Tibial nerve (tissue), 4 donors: ENCODE measurements at regions not wholly inside any gene's neighbourhood (a gene's known extent, or its start where the extent isn't known, plus 50 kb on each side); places are given as distances from the start of the nearest gene placed in this dataset.

Source experiments
- EP300 ChIP-seq, 2 donors: sonication (generic); formaldehyde crosslinking; IDR thresholded peaks; one replicate each; pipeline ENCODE4 v1.6.1; 2017; ENCODE audit warnings: antibody characterized with exemption in 2 of 2, mild to moderate bottlenecking in 1 of 2
- POLR2A ChIP-seq, 2 donors: fragments of 450-650 bp; IDR thresholded peaks; one replicate each; pipeline ENCODE4 v1.6.1; 2017; ENCODE audit warnings: antibody characterized with exemption in 2 of 2, mild to moderate bottlenecking in 2 of 2, moderate library complexity in 2 of 2
- TF ChIP-seq, protein P1 (sequence below), 5 experiments: fragments of 200-600 bp in 3 of 5; fragments of 450-650 bp in 2 of 5; sonication (generic) in 3 of 5; IDR thresholded peaks; one replicate each; pipeline ENCODE4 v1.5.1; 2016 to 2019; ENCODE audit warnings: antibody characterized with exemption in 5 of 5, mild to moderate bottlenecking in 3 of 5, moderate library complexity in 2 of 5

DNA sequence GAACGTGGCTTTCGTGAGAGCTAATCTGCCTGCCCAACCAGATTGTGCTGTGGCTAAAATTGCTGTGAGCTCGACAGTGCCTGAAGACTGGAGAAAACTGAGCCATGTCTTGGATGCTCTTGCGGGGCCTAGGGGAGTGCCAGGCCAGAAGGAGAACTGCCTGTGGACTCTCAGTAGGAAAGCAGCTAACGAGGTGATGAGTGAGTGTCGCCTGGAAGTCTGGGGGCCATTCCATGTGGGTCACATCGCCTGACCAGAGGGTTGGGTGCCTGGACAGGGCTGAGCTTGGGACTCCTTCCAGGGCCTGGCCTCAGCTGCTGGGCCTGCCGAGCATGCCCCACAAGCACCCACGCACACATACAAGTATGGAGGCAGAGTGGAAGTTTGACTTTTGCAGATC lies 166.5 kb downstream of the VEGFA start:
- TF ChIP-seq, protein P1, sequence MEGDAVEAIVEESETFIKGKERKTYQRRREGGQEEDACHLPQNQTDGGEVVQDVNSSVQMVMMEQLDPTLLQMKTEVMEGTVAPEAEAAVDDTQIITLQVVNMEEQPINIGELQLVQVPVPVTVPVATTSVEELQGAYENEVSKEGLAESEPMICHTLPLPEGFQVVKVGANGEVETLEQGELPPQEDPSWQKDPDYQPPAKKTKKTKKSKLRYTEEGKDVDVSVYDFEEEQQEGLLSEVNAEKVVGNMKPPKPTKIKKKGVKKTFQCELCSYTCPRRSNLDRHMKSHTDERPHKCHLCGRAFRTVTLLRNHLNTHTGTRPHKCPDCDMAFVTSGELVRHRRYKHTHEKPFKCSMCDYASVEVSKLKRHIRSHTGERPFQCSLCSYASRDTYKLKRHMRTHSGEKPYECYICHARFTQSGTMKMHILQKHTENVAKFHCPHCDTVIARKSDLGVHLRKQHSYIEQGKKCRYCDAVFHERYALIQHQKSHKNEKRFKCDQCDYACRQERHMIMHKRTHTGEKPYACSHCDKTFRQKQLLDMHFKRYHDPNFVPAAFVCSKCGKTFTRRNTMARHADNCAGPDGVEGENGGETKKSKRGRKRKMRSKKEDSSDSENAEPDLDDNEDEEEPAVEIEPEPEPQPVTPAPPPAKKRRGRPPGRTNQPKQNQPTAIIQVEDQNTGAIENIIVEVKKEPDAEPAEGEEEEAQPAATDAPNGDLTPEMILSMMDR (IDR thresholded peaks at IDR 0.05) = no peak
- TF ChIP-seq EP300 (IDR thresholded peaks at IDR 0.05) (no peak), POLR2A (IDR thresholded peaks at IDR 0.05) (no peak)
